ENCODE measurements at regions not wholly inside any gene's neighbourhood (a gene's known extent, or its start where the extent isn't known, plus 50 kb on each side); places are given as distances from the start of the nearest gene placed in this dataset.

GRCh38 chrY:10200065-10200464, 672.4 kb downstream of the TSPY10 start:
- Histone ChIP-seq H3K27me3 (no peaks in the 10 kb centered on the region), H4K20me1 (ENCODE audit: insufficient read depth, poor library complexity, severe bottlenecking) (no peaks in the 10 kb centered on the region), H3K4me1 (ENCODE audit: insufficient read depth) (no peaks in the 10 kb centered on the region), H3K9me3 (ENCODE audit: low read depth) (no peaks in the 10 kb centered on the region), H3K9me2 (replicated peaks; ENCODE audit: insufficient read depth) (no peaks in the 10 kb centered on the region), H2AFZ (no peak overlapping the region), H3K4me2 (no peak overlapping the region), H3K27ac (no peak overlapping the region), H3K4me3 (no peak overlapping the region), H3K79me2 (no peaks in the 10 kb centered on the region), H3K36me3 (replicated peaks; ENCODE audit: insufficient read depth, low read depth) (no peaks in the 10 kb centered on the region)
- TF ChIP-seq EZH2 (IDR thresholded peaks at IDR 0.05; ENCODE audit: borderline replicate concordance) (no peak), CTCF (IDR thresholded peaks at IDR 0.05; ENCODE audit: poor library complexity) (no peak)
- WGBS (ENCODE audit: low lambda C conversion rate, missing lambda C conversion rate) = 92% methylated on average over 2 of the region's 15 CpGs
- peak; percentile 1 for DNase-seq (ENCODE audit: low spot score)

Small RNA genes in the stretch of these regions (small RNA-seq; reads per million reads assigned to genes)
- 2.5 reads per million, percentile 89 among the genes with 10 or more reads in this experiment for gene RNA5-8SP6

Data from hepatocyte (in vitro differentiated cells).